Hepatocyte (in vitro differentiated cells): ENCODE measurements at regions not wholly inside any gene's neighbourhood (a gene's known extent, or its start where the extent isn't known, plus 50 kb on each side); places are given as distances from the start of the nearest gene placed in this dataset.

Source experiments
- CTCF ChIP-seq: fragments of 200-600 bp; sonication (generic); IDR thresholded peaks from 2 replicates; pipeline ENCODE4 v1.5.1; 2016; ENCODE audit warnings: antibody characterized with exemption, mild to moderate bottlenecking; ENCODE audit not compliant: poor library complexity
- EZH2 ChIP-seq: fragments of 200-600 bp; sonication (generic); IDR thresholded peaks from 2 replicates; pipeline ENCODE4 v1.6.1; 2016; ENCODE audit warnings: antibody characterized with exemption, mild to moderate bottlenecking, borderline replicate concordance

DNA sequence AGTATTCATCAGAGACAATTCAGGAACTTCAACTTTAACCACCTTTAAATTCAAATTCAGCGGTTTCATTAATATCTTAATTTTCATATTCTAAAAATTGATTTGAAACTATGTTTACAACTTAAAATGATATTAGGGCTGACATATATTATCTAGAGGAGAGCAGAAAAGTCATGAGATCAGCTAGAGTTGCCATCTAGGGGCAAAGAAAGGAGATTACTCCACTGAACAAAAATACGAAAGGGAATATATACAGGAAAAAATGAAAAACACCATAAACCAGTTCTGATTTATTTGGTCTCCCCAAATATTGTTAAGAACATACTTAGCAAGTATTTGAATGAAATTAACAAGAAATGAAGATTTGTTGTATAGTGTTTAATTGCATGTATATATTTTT lies 946.3 kb downstream of the DTWD2 start:
- TF ChIP-seq CTCF (peak; percentile 53), EZH2 (no peak)
